IMR-90 (cell line): ENCODE measurements at regions not wholly inside any gene's neighbourhood (a gene's known extent, or its start where the extent isn't known, plus 50 kb on each side); places are given as distances from the start of the nearest gene placed in this dataset.

Experiments
- ATAC-seq: fragments of 200-7000 bp; cut with Tn5 transposase; 2 replicates; pipeline ENCODE4 v1.9.1; 2020; ENCODE audit warnings: low read depth, mild to moderate bottlenecking, moderate library complexity
- BruUV-seq: library from RNA; stranded (reverse); fragments of 400-500 nt; replicated peaks from 2 replicates; lab custom pipeline; 2021; lab: Mats Ljungman, UMichigan
- CTCF ChIA-PET: fragments of 300-600 bp; formaldehyde crosslinking; extraction: SDS; loops from one replicate; lab custom pipeline; 2021; ENCODE audit warnings: antibody characterized with exemption; lab: Yijun Ruan, JAX
- POLR2A ChIA-PET: fragments of 300-600 bp; sonication (Branson Sonifier 250); formaldehyde crosslinking; loops from one replicate; lab custom pipeline; 2022; ENCODE audit warnings: antibody characterized with exemption; ENCODE audit not compliant: unreplicated experiment; lab: Charles Lee
- DNase-seq: peaks from one replicate; pipeline ENCODE4 v3.0.0; 2013
- H2AFZ ChIP-seq: replicated peaks from 2 replicates; pipeline ENCODE3; 2013; ENCODE audit warnings: low read length, mild to moderate bottlenecking; ENCODE audit not compliant: poor library complexity
- H2AK5ac ChIP-seq: 2 replicates; pipeline ENCODE4 v1.6.1; 2013; ENCODE audit warnings: low read depth, low read length, inconsistent platforms
- H2AK9ac ChIP-seq: replicated peaks from 2 replicates; pipeline ENCODE3; 2013; ENCODE audit warnings: mild to moderate bottlenecking, low read depth, low read length, moderate library complexity; ENCODE audit not compliant: poor library complexity
- H2BK120ac ChIP-seq: 2 replicates; pipeline ENCODE4 v1.6.1; 2013; ENCODE audit warnings: low read depth, low read length, inconsistent platforms
- H2BK15ac ChIP-seq: 3 replicates; pipeline ENCODE4 v1.6.1; 2013; ENCODE audit warnings: low read depth, low read length, inconsistent platforms
- H2BK20ac ChIP-seq: 2 replicates; pipeline ENCODE4 v1.6.1; 2013; ENCODE audit warnings: low read depth, mild to moderate bottlenecking, inconsistent platforms, low read length, moderate library complexity
- H2BK5ac ChIP-seq: 2 replicates; pipeline ENCODE4 v1.6.1; 2013; ENCODE audit warnings: mild to moderate bottlenecking, low read depth, low read length, inconsistent platforms; ENCODE audit not compliant: poor library complexity, severe bottlenecking
- H3K14ac ChIP-seq: replicated peaks from 2 replicates; pipeline ENCODE4 v1.6.1; 2013; ENCODE audit warnings: low read depth, low read length, inconsistent platforms
- H3K18ac ChIP-seq: 2 replicates; pipeline ENCODE4 v1.6.1; 2013; ENCODE audit warnings: low read depth, low read length, control low read depth
- H3K23ac ChIP-seq: 2 replicates; pipeline ENCODE4 v1.6.1; 2013; ENCODE audit warnings: low read depth, low read length, inconsistent platforms
- H3K27ac ChIP-seq: 2 replicates; pipeline ENCODE4 v1.5.1; 2013; ENCODE audit warnings: mild to moderate bottlenecking, control low read depth, low read length; ENCODE audit not compliant: insufficient read depth
- H3K27me3 ChIP-seq: 2 replicates; pipeline ENCODE4 v1.6.1; 2013; ENCODE audit warnings: low read length; ENCODE audit not compliant: control insufficient read depth, insufficient read depth
- H3K36me3 ChIP-seq: 2 replicates; pipeline ENCODE4 v1.6.1; 2013; ENCODE audit warnings: low read length, mixed read lengths; ENCODE audit not compliant: control insufficient read depth, insufficient read depth
- H3K4ac ChIP-seq: 2 replicates; pipeline ENCODE4 v1.6.1; 2013; ENCODE audit warnings: low read depth, low read length, inconsistent platforms
- H3K4me1 ChIP-seq: 2 replicates; pipeline ENCODE4 v1.6.1; 2013; ENCODE audit warnings: low read length, mixed read lengths; ENCODE audit not compliant: control insufficient read depth, insufficient read depth
- H3K4me2 ChIP-seq: 2 replicates; pipeline ENCODE4 v1.6.1; 2013; ENCODE audit warnings: low read depth, mild to moderate bottlenecking, control low read depth, low read length, moderate library complexity
- H3K4me3 ChIP-seq: 2 replicates; pipeline ENCODE4 v1.5.1; 2013; ENCODE audit warnings: low read depth, mild to moderate bottlenecking, control low read depth, low read length, moderate library complexity; ENCODE audit not compliant: insufficient read depth
- H3K56ac ChIP-seq: 2 replicates; pipeline ENCODE4 v1.6.1; 2013; ENCODE audit warnings: low read length, inconsistent platforms; ENCODE audit not compliant: insufficient read depth; ENCODE audit errors: extremely low read depth
- H3K79me1 ChIP-seq, 2 experiments: 2 replicates each; pipeline ENCODE4 v1.6.1; 2013; ENCODE audit warnings: low read length in 2 of 2, inconsistent platforms in 1 of 2, low read depth in 1 of 2
- H3K9ac ChIP-seq: 2 replicates; pipeline ENCODE4 v1.6.1; 2013; ENCODE audit warnings: low read depth, low read length, control low read depth
- H3K9me1 ChIP-seq: 2 replicates; pipeline ENCODE4 v1.6.1; 2013; ENCODE audit warnings: low read length, inconsistent platforms; ENCODE audit not compliant: insufficient read depth
- H3K9me3 ChIP-seq: 2 replicates; pipeline ENCODE4 v1.6.1; 2013; ENCODE audit warnings: low read length; ENCODE audit not compliant: control insufficient read depth, insufficient read depth
- H4K20me1 ChIP-seq: 2 replicates; pipeline ENCODE4 v1.6.1; 2013; ENCODE audit warnings: low read length, inconsistent platforms; ENCODE audit not compliant: insufficient read depth
- H4K5ac ChIP-seq: 2 replicates; pipeline ENCODE4 v1.6.1; 2013; ENCODE audit warnings: mild to moderate bottlenecking, low read depth, low read length, control low read depth
- H4K8ac ChIP-seq, 2 experiments: 2 replicates each; pipeline ENCODE4 v1.6.1; 2013; ENCODE audit warnings: low read depth in 2 of 2, low read length in 2 of 2, control low read depth in 1 of 2, inconsistent platforms in 1 of 2
- H4K91ac ChIP-seq: 2 replicates; pipeline ENCODE4 v1.6.1; 2013; ENCODE audit warnings: low read depth, low read length, inconsistent platforms; ENCODE audit not compliant: insufficient read depth
- BHLHE40 ChIP-seq: fragments of 150-350 bp; IDR thresholded peaks from 2 replicates; pipeline ENCODE4 v1.6.1; 2016; ENCODE audit warnings: mild to moderate bottlenecking, low read depth, low read length
- CEBPB ChIP-seq: IDR thresholded peaks from 2 replicates; pipeline ENCODE4 v1.6.1; 2012; ENCODE audit warnings: low read depth, low read length, improper control_type of control experiment
- CHD1 ChIP-seq: IDR thresholded peaks from 2 replicates; pipeline ENCODE4 v1.6.1; 2012; ENCODE audit warnings: low read depth, low read length, improper control_type of control experiment
- FOS ChIP-seq: fragments of 150-350 bp; IDR thresholded peaks from 2 replicates; pipeline ENCODE4 v1.6.1; 2016; ENCODE audit warnings: low read depth, low read length
- MAZ ChIP-seq: IDR thresholded peaks from 2 replicates; pipeline ENCODE4 v1.6.1; 2012; ENCODE audit warnings: low read depth, mild to moderate bottlenecking, low read length, improper control_type of control experiment, moderate library complexity, borderline replicate concordance
- MXI1 ChIP-seq: IDR thresholded peaks from 2 replicates; pipeline ENCODE4 v1.6.1; 2012; ENCODE audit warnings: low read depth, mild to moderate bottlenecking, low read length, moderate library complexity, borderline replicate concordance
- NFE2L2 ChIP-seq: fragments of 150-350 bp; IDR thresholded peaks from 2 replicates; pipeline ENCODE4 v1.6.1; 2016; ENCODE audit warnings: low read depth, mild to moderate bottlenecking, low read length
- POLR2A ChIP-seq: IDR thresholded peaks from 2 replicates; pipeline ENCODE4 v1.6.1; 2012; ENCODE audit warnings: mild to moderate bottlenecking, low read depth, low read length
- RCOR1 ChIP-seq: IDR thresholded peaks from 2 replicates; pipeline ENCODE4 v1.6.1; 2012; ENCODE audit warnings: mild to moderate bottlenecking, low read length, improper control_type of control experiment; ENCODE audit not compliant: insufficient replicate concordance
- RFX5 ChIP-seq: IDR thresholded peaks from 2 replicates; pipeline ENCODE4 v1.8.0; 2012; ENCODE audit warnings: low read depth, mild to moderate bottlenecking, low read length, moderate library complexity
- WGBS, 2 experiments: methylation state at CpG; one replicate each; pipeline versions ENCODE4 v1.1.5 to v1.1.7; 2013; ENCODE audit warnings: missing lambda C conversion rate in 2 of 2; ENCODE audit not compliant: insufficient read length in 1 of 2; ENCODE audit errors: extremely low coverage in 2 of 2; 5-methylcytosine and 5-hydroxymethylcytosine counted together
- dilution Hi-C: fragments of 300-500 bp; cut with HindIII; formaldehyde crosslinking; loops from one replicate; pipeline ENCODE4 v1.14.3; 2018; ENCODE audit warnings: low sequenced_read_pairs; ENCODE audit not compliant: unreplicated experiment
- in situ Hi-C: fragments of 300-500 bp; cut with MboI; formaldehyde crosslinking; loops from 3 replicates; pipeline ENCODE4 v1.14.3; 2019; ENCODE audit warnings: low sequenced_read_pairs, inconsistent platforms, mixed read lengths
- intact Hi-C: fragments of 100-400 bp; cut with micrococcal nuclease; formaldehyde crosslinking; loops from 2 replicates; pipeline ENCODE4 v1.10.0; 2022
- TF ChIP-seq, protein P1 (sequence below): conservative IDR thresholded peaks from 2 replicates; pipeline ENCODE4 v1.5.1; 2012; ENCODE audit warnings: mild to moderate bottlenecking, low read depth, low read length, improper control_type of control experiment
- TF ChIP-seq, protein P2 (sequence below): fragments of 150-350 bp; IDR thresholded peaks from 2 replicates; pipeline ENCODE4 v1.6.1; 2016; ENCODE audit warnings: low read depth, mild to moderate bottlenecking, low read length, moderate library complexity, borderline replicate concordance

DNA sequence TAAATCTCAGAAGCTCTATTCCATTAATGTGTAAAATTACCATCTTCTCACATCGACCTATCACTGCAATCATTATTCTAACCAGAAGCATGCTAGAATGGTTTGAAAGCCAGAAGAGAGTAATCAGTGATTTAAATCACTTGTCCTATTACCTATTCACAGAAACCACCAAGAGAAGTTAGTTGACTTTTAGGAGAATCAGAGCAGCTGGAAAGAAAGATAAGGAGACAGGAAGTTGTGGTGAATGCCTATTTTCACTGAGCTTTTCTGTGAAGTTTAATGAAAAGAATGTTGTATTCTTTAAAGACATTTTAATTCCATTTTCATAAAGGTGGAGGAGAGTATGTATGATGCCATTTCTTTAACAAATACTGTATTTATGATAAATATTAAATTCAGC is 352.6 kb upstream of the CRIM1 start:
- no peak overlapping the region for H2AK5ac ChIP-seq
- no peak overlapping the region for H3K27ac ChIP-seq
- ChIA-PET POLR2A (no interaction called here), CTCF (no interaction called here)
- no peak overlapping the region for H4K91ac ChIP-seq
- no peak for TF ChIP-seq POLR2A
- TF ChIP-seq CHD1: no peak
- TF ChIP-seq RCOR1: no peak
- TF ChIP-seq MXI1: no peak
- no peak for TF ChIP-seq FOS
- TF ChIP-seq, protein P1, sequence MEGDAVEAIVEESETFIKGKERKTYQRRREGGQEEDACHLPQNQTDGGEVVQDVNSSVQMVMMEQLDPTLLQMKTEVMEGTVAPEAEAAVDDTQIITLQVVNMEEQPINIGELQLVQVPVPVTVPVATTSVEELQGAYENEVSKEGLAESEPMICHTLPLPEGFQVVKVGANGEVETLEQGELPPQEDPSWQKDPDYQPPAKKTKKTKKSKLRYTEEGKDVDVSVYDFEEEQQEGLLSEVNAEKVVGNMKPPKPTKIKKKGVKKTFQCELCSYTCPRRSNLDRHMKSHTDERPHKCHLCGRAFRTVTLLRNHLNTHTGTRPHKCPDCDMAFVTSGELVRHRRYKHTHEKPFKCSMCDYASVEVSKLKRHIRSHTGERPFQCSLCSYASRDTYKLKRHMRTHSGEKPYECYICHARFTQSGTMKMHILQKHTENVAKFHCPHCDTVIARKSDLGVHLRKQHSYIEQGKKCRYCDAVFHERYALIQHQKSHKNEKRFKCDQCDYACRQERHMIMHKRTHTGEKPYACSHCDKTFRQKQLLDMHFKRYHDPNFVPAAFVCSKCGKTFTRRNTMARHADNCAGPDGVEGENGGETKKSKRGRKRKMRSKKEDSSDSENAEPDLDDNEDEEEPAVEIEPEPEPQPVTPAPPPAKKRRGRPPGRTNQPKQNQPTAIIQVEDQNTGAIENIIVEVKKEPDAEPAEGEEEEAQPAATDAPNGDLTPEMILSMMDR: no peak
- TF ChIP-seq NFE2L2: no peak
- no peak for TF ChIP-seq MAZ
- TF ChIP-seq, protein P2, sequence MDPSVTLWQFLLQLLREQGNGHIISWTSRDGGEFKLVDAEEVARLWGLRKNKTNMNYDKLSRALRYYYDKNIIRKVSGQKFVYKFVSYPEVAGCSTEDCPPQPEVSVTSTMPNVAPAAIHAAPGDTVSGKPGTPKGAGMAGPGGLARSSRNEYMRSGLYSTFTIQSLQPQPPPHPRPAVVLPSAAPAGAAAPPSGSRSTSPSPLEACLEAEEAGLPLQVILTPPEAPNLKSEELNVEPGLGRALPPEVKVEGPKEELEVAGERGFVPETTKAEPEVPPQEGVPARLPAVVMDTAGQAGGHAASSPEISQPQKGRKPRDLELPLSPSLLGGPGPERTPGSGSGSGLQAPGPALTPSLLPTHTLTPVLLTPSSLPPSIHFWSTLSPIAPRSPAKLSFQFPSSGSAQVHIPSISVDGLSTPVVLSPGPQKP: no peak
- no peak for TF ChIP-seq CEBPB
- TF ChIP-seq RFX5: no peak
- no peak for TF ChIP-seq BHLHE40
- H3K36me3 ChIP-seq: no peaks in the 10 kb centered on the region
- H2AK9ac ChIP-seq: no peak overlapping the region
- H3K23ac ChIP-seq: no peak overlapping the region
- H3K18ac ChIP-seq: no peak overlapping the region
- no CpG with 5 or more reads among the region's 1 CpG for WGBS, 2 experiments
- H2BK5ac ChIP-seq: no peak overlapping the region
- H3K79me1 ChIP-seq: no peaks in the 10 kb centered on the region
- BruUV-seq: no TSS peak
- H3K4me3 ChIP-seq: no peak overlapping the region
- no peak overlapping the region for H3K56ac ChIP-seq
- no peak overlapping the region for H2BK15ac ChIP-seq
- no peak overlapping the region for H3K14ac ChIP-seq
- in situ Hi-C loops: no loop called here
- no peak overlapping the region for H3K4ac ChIP-seq
- no peaks in the 10 kb centered on the region for H3K27me3 ChIP-seq
- intact Hi-C loops: no loop called here
- H3K9ac ChIP-seq: no peak overlapping the region
- no peak overlapping the region for H2AFZ ChIP-seq
- no peaks in the 10 kb centered on the region for H3K4me1 ChIP-seq
- no peak overlapping the region for H2BK20ac ChIP-seq
- ATAC-seq: no peak
- H4K8ac ChIP-seq: no peak overlapping the region
- H2BK120ac ChIP-seq: no peak overlapping the region
- no peaks in the 10 kb centered on the region for H3K9me1 ChIP-seq
- no peak overlapping the region for H4K5ac ChIP-seq
- no peaks in the 10 kb centered on the region for H4K20me1 ChIP-seq
- dilution Hi-C loops: no loop called here
- H3K4me2 ChIP-seq: no peak overlapping the region
- no peaks in the 10 kb centered on the region for H3K9me3 ChIP-seq
- no peak for DNase-seq
